DOHH2 (cell line): ENCODE measurements at regions not wholly inside any gene's neighbourhood (a gene's known extent, or its start where the extent isn't known, plus 50 kb on each side); places are given as distances from the start of the nearest gene placed in this dataset.

Source experiments
- CTCF ChIP-seq: fragments of 200-600 bp; sonication (generic); IDR thresholded peaks from one replicate; pipeline ENCODE4 v1.5.1; 2014; ENCODE audit warnings: antibody characterized with exemption, mild to moderate bottlenecking, low read depth, low read length; ENCODE audit not compliant: poor library complexity, severe bottlenecking
- EZH2phosphoT487 ChIP-seq: fragments of 200-600 bp; sonication (generic); IDR thresholded peaks from 2 replicates; pipeline ENCODE4 v1.6.1; 2017; ENCODE audit warnings: borderline replicate concordance, mild to moderate bottlenecking, antibody characterized with exemption, low read length, moderate library complexity, mixed read lengths

- TF ChIP-seq CTCF (no peak), EZH2phosphoT487 (no peak)
These were observed 50.6 kb upstream of the FLRT2 start for GRCh38 chr14:85479306-85479705.
